ENCODE measurements at regions not wholly inside any gene's neighbourhood (a gene's known extent, or its start where the extent isn't known, plus 50 kb on each side); places are given as distances from the start of the nearest gene placed in this dataset.

GRCh38 chr2:104430359-104430740, 423.6 kb upstream of the POU3F3 start:
- no peak for TF ChIP-seq CTCF (IDR thresholded peaks at IDR 0.05)
- H3K27ac Mint-ChIP-seq = no peak overlapping the region
- no peaks in the 10 kb centered on the region for H3K36me3 Mint-ChIP-seq (ENCODE audit: low read depth)
- ChIA-PET CTCF (no interaction called here), POLR2A (no interaction called here)
- no peaks in the 10 kb centered on the region for H3K9me3 Mint-ChIP-seq
- H3K27me3 Mint-ChIP-seq = peaks cover 18% of the 10 kb centered on the region
- peaks cover 21% of the 10 kb centered on the region for H3K4me1 Mint-ChIP-seq
- intact Hi-C loops (cut with micrococcal nuclease) = no loop called here
- ATAC-seq (ENCODE audit: low read depth) = no peak
- DNase-seq = no peak
- H3K4me3 Mint-ChIP-seq = no peak overlapping the region

DNA sequence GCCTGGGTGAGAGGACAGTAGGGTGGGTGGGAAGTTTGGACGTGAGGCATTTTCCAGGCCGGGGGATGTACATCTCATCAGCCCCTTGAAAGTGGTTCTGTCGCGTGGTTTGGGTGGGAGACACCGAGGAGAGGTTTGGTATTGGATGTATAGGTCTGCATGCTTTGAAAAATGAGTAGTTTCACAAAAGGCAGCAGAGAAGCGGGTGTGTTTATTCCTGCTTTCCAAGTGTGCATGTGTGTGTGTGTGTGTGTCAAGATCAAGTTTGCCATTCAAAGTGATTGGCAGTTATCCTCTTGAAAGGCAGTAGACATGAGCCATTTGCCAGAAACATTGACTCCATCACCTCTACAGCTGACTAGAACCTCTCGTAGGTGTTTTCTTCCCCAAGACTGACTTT, 423.1 kb upstream of the POU3F3 start:
- Mint-ChIP-seq H3K36me3 (ENCODE audit: low read depth) (no peaks in the 10 kb centered on the region), H3K4me3 (no peak overlapping the region)
- intact Hi-C loops (cut with micrococcal nuclease) = no loop called here

GRCh38 chr2:104431701-104432121, 422.2 kb upstream of the POU3F3 start:
- Mint-ChIP-seq H3K27me3 (peaks cover 17% of the 10 kb centered on the region), H3K9me3 (no peaks in the 10 kb centered on the region), H3K4me1 (peaks cover 21% of the 10 kb centered on the region), H3K27ac (no peak overlapping the region), H3K4me3 (no peak overlapping the region), H3K36me3 (ENCODE audit: low read depth) (no peaks in the 10 kb centered on the region)
- POLR2A ChIA-PET = no interaction called here
- intact Hi-C loops (cut with micrococcal nuclease) = no loop called here
- no peak for DNase-seq
- ATAC-seq (ENCODE audit: low read depth) = no peak
- CTCF ChIA-PET = no interaction called here
- no peak for TF ChIP-seq CTCF (IDR thresholded peaks at IDR 0.05)

More for the DNA sequence above, 423.1 kb upstream of the POU3F3 start:
- no peaks in the 10 kb centered on the region for H3K9me3 Mint-ChIP-seq
- peaks cover 21% of the 10 kb centered on the region for H3K4me1 Mint-ChIP-seq
- POLR2A ChIA-PET = no interaction called here
- ATAC-seq (ENCODE audit: low read depth) = no peak
- DNase-seq = no peak
- TF ChIP-seq CTCF (IDR thresholded peaks at IDR 0.05) = no peak
- no peak overlapping the region for H3K27ac Mint-ChIP-seq
- H3K27me3 Mint-ChIP-seq = peaks cover 19% of the 10 kb centered on the region
- CTCF ChIA-PET = no interaction called here

- no peak for ATAC-seq (ENCODE audit: low read depth)
- ChIA-PET CTCF (no interaction called here), POLR2A (no interaction called here)
- Mint-ChIP-seq H3K4me1 (peaks cover 21% of the 10 kb centered on the region), H3K36me3 (ENCODE audit: low read depth) (no peaks in the 10 kb centered on the region), H3K27ac (no peak overlapping the region), H3K27me3 (peaks cover 14% of the 10 kb centered on the region), H3K9me3 (no peaks in the 10 kb centered on the region), H3K4me3 (no peak overlapping the region)
- intact Hi-C loops (cut with micrococcal nuclease) = no loop called here
- no peak for TF ChIP-seq CTCF (IDR thresholded peaks at IDR 0.05)
- DNase-seq = no peak
These were observed 421.5 kb upstream of the POU3F3 start for GRCh38 chr2:104432401-104432800.

DNA sequence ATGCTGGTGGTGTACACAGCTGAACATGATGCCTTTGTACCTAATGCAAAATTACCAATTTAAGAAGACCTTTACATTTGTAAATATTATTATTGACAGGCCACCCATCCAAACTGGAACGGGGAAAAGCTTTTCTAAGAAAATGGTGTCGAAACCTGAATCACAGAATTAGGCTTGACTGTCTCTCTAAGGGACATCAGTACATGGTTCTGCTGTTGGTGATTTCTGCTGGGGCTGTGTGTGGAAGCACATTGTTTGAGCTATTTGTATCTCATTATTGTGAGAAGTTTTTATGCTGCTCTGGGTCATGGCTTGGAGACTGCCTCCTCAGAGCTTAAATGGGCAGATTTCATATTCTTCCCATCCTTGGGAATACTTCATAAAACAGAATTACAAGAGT, 420.9 kb upstream of the POU3F3 start:
- intact Hi-C loops (cut with micrococcal nuclease) = no loop called here
- no peak for TF ChIP-seq CTCF (IDR thresholded peaks at IDR 0.05)
- Mint-ChIP-seq H3K27ac (no peak overlapping the region), H3K36me3 (ENCODE audit: low read depth) (no peaks in the 10 kb centered on the region), H3K4me3 (no peak overlapping the region), H3K27me3 (peaks cover 14% of the 10 kb centered on the region), H3K9me3 (no peaks in the 10 kb centered on the region), H3K4me1 (peaks cover 21% of the 10 kb centered on the region)
- ATAC-seq (ENCODE audit: low read depth) (no peak), DNase-seq (no peak)
- POLR2A ChIA-PET = interaction anchor here (0.7 kb wide), 1 partner anchor 15 kb away, joined by 11 read pairs; no protein-coding TSS in a partner anchor
- CTCF ChIA-PET = no interaction called here
